WI38 (cell line): ENCODE measurements at regions not wholly inside any gene's neighbourhood (a gene's known extent, or its start where the extent isn't known, plus 50 kb on each side); places are given as distances from the start of the nearest gene placed in this dataset.

Experiments
- H3K4me3 ChIP-seq: 2 replicates; pipeline ENCODE4 v1.5.1; 2011; ENCODE audit warnings: low read depth, mild to moderate bottlenecking, control low read depth, low read length
- TF ChIP-seq, protein P1 (sequence below): IDR thresholded peaks from 2 replicates; pipeline ENCODE4 v1.5.1; 2012; ENCODE audit warnings: low read depth, mild to moderate bottlenecking, control low read depth, low read length

DNA sequence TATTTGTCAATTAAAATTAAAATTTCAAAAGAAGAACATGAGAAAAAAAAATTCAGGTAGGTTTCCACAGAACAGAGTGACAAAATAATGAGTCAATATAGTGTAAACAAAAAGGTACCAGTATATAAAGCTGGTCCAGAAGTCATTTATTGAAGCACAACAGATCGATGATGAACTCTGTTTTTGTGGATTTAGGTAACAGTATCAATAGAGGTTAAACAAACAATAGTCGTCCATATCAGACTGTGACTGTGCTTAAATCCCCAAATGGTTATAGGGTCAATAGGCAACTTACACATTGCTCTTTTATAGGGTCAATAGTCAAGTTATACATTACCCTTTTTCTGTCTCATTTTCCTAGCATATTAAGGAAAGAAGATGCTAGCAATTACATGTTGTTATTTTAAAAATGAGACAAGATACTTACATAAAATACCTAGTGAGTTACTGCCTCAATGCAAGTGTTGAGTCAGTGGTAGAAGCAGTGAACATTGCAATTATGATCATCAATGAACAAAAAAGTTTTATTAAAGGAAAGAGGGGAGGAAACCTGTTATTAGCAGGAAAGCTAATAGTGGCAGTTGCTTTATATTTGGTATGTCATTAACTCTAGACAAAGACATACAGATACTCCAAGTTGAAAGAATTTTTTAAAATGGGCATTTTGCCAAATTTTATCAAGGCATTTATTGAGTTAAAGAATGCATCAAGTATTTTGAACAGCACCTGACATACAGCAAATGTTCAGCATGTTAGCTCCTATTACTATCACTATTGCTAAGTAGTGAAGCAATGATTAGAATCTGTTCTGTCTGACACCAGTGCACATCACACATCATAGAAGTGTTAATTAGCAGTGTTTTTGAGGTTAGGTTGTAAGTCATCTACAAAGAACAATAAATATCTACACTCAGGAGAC, 102.9 kb downstream of the CCER1 start:
- TF ChIP-seq, protein P1, sequence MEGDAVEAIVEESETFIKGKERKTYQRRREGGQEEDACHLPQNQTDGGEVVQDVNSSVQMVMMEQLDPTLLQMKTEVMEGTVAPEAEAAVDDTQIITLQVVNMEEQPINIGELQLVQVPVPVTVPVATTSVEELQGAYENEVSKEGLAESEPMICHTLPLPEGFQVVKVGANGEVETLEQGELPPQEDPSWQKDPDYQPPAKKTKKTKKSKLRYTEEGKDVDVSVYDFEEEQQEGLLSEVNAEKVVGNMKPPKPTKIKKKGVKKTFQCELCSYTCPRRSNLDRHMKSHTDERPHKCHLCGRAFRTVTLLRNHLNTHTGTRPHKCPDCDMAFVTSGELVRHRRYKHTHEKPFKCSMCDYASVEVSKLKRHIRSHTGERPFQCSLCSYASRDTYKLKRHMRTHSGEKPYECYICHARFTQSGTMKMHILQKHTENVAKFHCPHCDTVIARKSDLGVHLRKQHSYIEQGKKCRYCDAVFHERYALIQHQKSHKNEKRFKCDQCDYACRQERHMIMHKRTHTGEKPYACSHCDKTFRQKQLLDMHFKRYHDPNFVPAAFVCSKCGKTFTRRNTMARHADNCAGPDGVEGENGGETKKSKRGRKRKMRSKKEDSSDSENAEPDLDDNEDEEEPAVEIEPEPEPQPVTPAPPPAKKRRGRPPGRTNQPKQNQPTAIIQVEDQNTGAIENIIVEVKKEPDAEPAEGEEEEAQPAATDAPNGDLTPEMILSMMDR = no peak
- H3K4me3 ChIP-seq = no peak overlapping the region

GRCh38 chr12:90842477-90842876, 112.5 kb downstream of the CCER1 start:
- TF ChIP-seq, protein P1 = no peak
- no peak overlapping the region for H3K4me3 ChIP-seq

- TF ChIP-seq, protein P1 = no peak
- no peak overlapping the region for H3K4me3 ChIP-seq
Measured at GRCh38 chr12:90841336-90841735, 113.6 kb downstream of the CCER1 start.

- TF ChIP-seq, protein P1 = no peak
- H3K4me3 ChIP-seq = no peak overlapping the region
Measured at GRCh38 chr12:90839346-90839745, 115.6 kb downstream of the CCER1 start.

DNA sequence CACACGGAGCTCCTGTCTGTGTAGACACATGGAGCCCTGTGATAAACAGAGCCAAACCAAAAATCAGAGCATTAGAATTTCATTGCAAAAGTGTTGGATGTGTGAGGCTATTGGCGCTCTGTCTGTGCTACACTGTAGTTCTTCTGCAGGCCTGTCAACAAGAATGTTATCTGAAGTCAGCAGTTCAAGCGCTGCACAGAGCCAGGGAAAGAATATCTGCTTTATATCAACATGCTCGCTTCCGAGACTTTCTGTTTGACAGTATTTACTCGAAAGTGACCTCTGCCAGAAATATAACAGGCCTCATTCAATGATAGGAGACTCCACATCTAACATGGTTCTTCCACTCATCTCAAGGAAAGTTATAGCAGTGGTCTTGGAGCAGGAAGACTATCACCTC, 118.3 kb downstream of the CCER1 start:
- TF ChIP-seq, protein P1 = no peak

DNA sequence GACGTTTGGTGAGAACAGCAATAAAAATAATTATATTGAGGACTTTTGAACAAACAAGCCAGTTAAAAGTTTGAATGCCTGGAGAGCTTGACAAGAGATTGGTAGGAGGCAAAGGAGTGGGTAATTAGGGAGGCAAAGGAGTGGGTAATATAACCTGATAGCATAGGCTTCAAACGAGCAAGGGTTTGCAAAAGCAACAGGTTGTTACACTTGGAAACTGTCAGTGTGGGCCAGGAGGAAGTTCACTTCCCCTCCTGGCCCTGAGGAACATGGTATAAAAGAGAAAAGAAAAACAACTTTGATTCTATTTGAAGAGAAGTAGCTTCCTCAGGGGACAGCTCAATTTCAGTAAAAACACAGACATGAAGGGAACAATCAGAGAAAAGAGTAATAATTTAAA, 121.7 kb downstream of the CCER1 start:
- TF ChIP-seq, protein P1 = no peak
- H3K4me3 ChIP-seq = no peak overlapping the region

More for the DNA sequence above, 118.3 kb downstream of the CCER1 start:
- no peak overlapping the region for H3K4me3 ChIP-seq

DNA sequence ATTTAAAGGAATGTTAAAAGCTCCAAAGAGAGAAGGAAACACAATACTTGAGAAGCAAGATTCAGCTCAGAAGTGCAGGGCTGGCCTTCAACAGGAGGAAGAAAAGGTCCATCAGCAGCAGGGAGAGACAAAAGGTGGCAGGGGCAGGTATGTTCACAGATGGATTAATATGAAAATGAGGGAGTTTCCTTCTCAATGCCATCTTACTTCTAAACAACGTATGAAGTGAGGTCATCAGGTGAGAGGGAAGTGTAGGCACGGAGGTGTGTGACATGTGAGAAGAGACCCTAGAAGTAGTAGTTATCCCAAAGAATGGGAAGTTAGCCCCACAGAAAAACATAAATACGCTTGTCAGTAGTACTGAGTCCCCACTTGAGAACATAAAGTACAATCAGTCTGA, 122.5 kb downstream of the CCER1 start:
- TF ChIP-seq, protein P1 = no peak

More for the DNA sequence above, 122.5 kb downstream of the CCER1 start:
- no peak overlapping the region for H3K4me3 ChIP-seq
